Erythroblast (primary cell): ENCODE measurements at regions not wholly inside any gene's neighbourhood (a gene's known extent, or its start where the extent isn't known, plus 50 kb on each side); places are given as distances from the start of the nearest gene placed in this dataset.

Source experiments
- GATA1 ChIP-seq: IDR thresholded peaks from 2 replicates; pipeline ENCODE4 v1.6.1; 2011; ENCODE audit warnings: low read depth, mild to moderate bottlenecking, control low read depth, low read length, moderate library complexity
- POLR2A ChIP-seq: IDR thresholded peaks from 2 replicates; pipeline ENCODE4 v1.6.1; 2011; ENCODE audit warnings: mild to moderate bottlenecking, low read length

GRCh38 chr4:122047456-122048425 lies 95.9 kb upstream of the TRPC3 start:
- TF ChIP-seq POLR2A (no peak), GATA1 (no peak)
